GM23248 (cell line): ENCODE measurements at regions not wholly inside any gene's neighbourhood (a gene's known extent, or its start where the extent isn't known, plus 50 kb on each side); places are given as distances from the start of the nearest gene placed in this dataset.

Experiments
- EZH2 ChIP-seq: fragments of 200-600 bp; sonication (generic); IDR thresholded peaks from 2 replicates; pipeline ENCODE4 v1.6.1; 2018; ENCODE audit warnings: antibody characterized with exemption, mild to moderate bottlenecking; ENCODE audit not compliant: insufficient read depth, poor library complexity, severe bottlenecking
- EZH2phosphoT487 ChIP-seq: fragments of 200-600 bp; sonication (generic); IDR thresholded peaks from 2 replicates; pipeline ENCODE4 v1.6.1; 2018; ENCODE audit warnings: antibody characterized with exemption, moderate library complexity, mild to moderate bottlenecking, low read depth; ENCODE audit not compliant: insufficient read depth

DNA sequence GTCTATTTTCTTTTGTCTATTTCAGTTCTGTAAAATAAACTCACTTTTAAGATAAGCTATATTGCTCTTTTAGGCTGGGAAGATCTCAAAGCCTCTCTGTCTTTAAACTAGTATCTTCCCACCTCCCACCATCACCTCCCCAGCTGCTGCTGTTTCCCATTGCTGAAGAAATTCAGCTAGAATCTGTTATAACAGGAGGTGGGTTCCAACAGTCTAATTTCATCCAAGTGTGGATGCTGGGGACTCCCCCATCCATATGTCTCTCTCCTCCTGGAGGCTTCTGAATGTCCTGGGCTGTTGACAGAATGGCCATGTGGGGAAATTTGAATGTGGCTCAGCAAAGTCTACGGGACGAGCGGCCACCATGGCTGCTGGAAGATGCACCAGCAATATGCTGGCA lies 301.0 kb downstream of the RASEF start:
- TF ChIP-seq EZH2phosphoT487 = no peak
- no peak for TF ChIP-seq EZH2
